OCI-LY3 (cell line): ENCODE measurements at regions not wholly inside any gene's neighbourhood (a gene's known extent, or its start where the extent isn't known, plus 50 kb on each side); places are given as distances from the start of the nearest gene placed in this dataset.
"Not testable (repeated sequence)": the region's sequence is repeated elsewhere in the genome, so short reads cannot be mapped to it uniquely, and the experiment has no call there.

Source experiments
- EZH2phosphoT487 ChIP-seq: fragments of 200-600 bp; shearing (Covaris generic); IDR thresholded peaks from 2 replicates; pipeline ENCODE4 v1.6.1; 2018; ENCODE audit warnings: antibody characterized with exemption, mixed run types, low read depth
- TF ChIP-seq, protein P1 (sequence below): fragments of 200-600, 300-600 bp; sonication (generic); IDR thresholded peaks from 2 replicates; pipeline ENCODE4 v1.5.1; 2014; ENCODE audit warnings: antibody characterized with exemption, low read length, low read depth

GRCh38 chr3:75453328-75453727 is 210.8 kb upstream of the FRG2C start:
- TF ChIP-seq, protein P1, sequence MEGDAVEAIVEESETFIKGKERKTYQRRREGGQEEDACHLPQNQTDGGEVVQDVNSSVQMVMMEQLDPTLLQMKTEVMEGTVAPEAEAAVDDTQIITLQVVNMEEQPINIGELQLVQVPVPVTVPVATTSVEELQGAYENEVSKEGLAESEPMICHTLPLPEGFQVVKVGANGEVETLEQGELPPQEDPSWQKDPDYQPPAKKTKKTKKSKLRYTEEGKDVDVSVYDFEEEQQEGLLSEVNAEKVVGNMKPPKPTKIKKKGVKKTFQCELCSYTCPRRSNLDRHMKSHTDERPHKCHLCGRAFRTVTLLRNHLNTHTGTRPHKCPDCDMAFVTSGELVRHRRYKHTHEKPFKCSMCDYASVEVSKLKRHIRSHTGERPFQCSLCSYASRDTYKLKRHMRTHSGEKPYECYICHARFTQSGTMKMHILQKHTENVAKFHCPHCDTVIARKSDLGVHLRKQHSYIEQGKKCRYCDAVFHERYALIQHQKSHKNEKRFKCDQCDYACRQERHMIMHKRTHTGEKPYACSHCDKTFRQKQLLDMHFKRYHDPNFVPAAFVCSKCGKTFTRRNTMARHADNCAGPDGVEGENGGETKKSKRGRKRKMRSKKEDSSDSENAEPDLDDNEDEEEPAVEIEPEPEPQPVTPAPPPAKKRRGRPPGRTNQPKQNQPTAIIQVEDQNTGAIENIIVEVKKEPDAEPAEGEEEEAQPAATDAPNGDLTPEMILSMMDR, result not testable (repeated sequence)
- not testable (repeated sequence) for TF ChIP-seq EZH2phosphoT487
